ENCODE measurements at regions not wholly inside any gene's neighbourhood (a gene's known extent, or its start where the extent isn't known, plus 50 kb on each side); places are given as distances from the start of the nearest gene placed in this dataset.

GRCh38 chr5:17042041-17042440 lies 106.0 kb upstream of the MYO10 start:
- TF ChIP-seq EZH2 (IDR thresholded peaks at IDR 0.05; ENCODE audit: insufficient read depth, poor library complexity, severe bottlenecking) (no peak), EZH2phosphoT487 (IDR thresholded peaks at IDR 0.05; ENCODE audit: insufficient read depth, low read depth) (no peak)

All from GM23248 (cell line).